ENCODE measurements at regions not wholly inside any gene's neighbourhood (a gene's known extent, or its start where the extent isn't known, plus 50 kb on each side); places are given as distances from the start of the nearest gene placed in this dataset.

- 87 to 93% (median 92%) methylated on average over 9 of the region's 9 CpGs for WGBS, 5 donors
- Histone ChIP-seq H3K27me3 (no peaks in the 10 kb centered on the region), H3K9me3 (no peaks in the 10 kb centered on the region), H3K36me3 (no peaks in the 10 kb centered on the region), H3K4me3 (no peak overlapping the region), H3K4me1 (peaks cover 20 to 25% (median 23%) of the 10 kb centered on the region in 4 donors), H3K27ac (no peak overlapping the region)
- no peak for DNase-seq
- TF ChIP-seq EP300 (IDR thresholded peaks at IDR 0.05) = no peak
- TF ChIP-seq POLR2A (IDR thresholded peaks at IDR 0.05) = no peak
- TF ChIP-seq CTCF (IDR thresholded peaks at IDR 0.05) = no peak
- TF ChIP-seq POLR2AphosphoS5 (IDR thresholded peaks at IDR 0.05) = no peak
- intact Hi-C loops (cut with DNase I; ENCODE audit: low total_unique reads) = no loop called here
Measured at GRCh38 chr6:6728169-6728941, 139.8 kb downstream of the LY86 start.

- H3K27ac ChIP-seq = no peak overlapping the region
- WGBS, 5 donors = 0 to 91% (median 51%) methylated on average over 1 of the region's 1 CpG
- TF ChIP-seq EP300 (IDR thresholded peaks at IDR 0.05) = no peak
- TF ChIP-seq POLR2AphosphoS5 (IDR thresholded peaks at IDR 0.05) = no peak
- TF ChIP-seq POLR2A (IDR thresholded peaks at IDR 0.05) = no peak
- peaks cover 5 to 9% (median 8%) of the 10 kb centered on the region in 4 donors for H3K4me1 ChIP-seq
- no peak overlapping the region for H3K4me3 ChIP-seq
- peaks cover 0 to 5% (median 0%) of the 10 kb centered on the region in 3 donors for H3K27me3 ChIP-seq
- H3K36me3 ChIP-seq = no peaks in the 10 kb centered on the region
- intact Hi-C loops (cut with DNase I; ENCODE audit: low total_unique reads) = no loop called here
- no peak for DNase-seq
- no peaks in the 10 kb centered on the region for H3K9me3 ChIP-seq
Measured at GRCh38 chr6:6729971-6730370, 141.5 kb downstream of the LY86 start.

- Histone ChIP-seq H3K4me3 (no peak overlapping the region), H3K9me3 (no peaks in the 10 kb centered on the region), H3K36me3 (no peaks in the 10 kb centered on the region), H3K27ac (no peak overlapping the region), H3K4me1 (no peaks in the 10 kb centered on the region), H3K27me3 (peaks cover 0 to 10% (median 0%) of the 10 kb centered on the region in 3 donors)
- DNase-seq = no peak
- TF ChIP-seq EP300 (IDR thresholded peaks at IDR 0.05) = no peak
- no peak for TF ChIP-seq CTCF (IDR thresholded peaks at IDR 0.05)
- TF ChIP-seq POLR2AphosphoS5 (IDR thresholded peaks at IDR 0.05) = peak in 1 of 3 donors; percentile 30
- no peak for TF ChIP-seq POLR2A (IDR thresholded peaks at IDR 0.05)
- intact Hi-C loops (cut with DNase I; ENCODE audit: low total_unique reads) = no loop called here
- WGBS, 5 donors = 43 to 73% (median 53%) methylated on average over 2 of the region's 2 CpGs
Measured at GRCh38 chr6:6730831-6731230, 142.3 kb downstream of the LY86 start.

GRCh38 chr6:6734479-6735465 lies 146.3 kb downstream of the LY86 start:
- intact Hi-C loops (cut with DNase I; ENCODE audit: low total_unique reads) = no loop called here
- peaks cover 0 to 16% (median 0%) of the 10 kb centered on the region in 3 donors for H3K27me3 ChIP-seq
- 60 to 72% (median 65%) methylated on average over 15 to 16 of the region's 16 CpGs for WGBS, 5 donors
- H3K27ac ChIP-seq = no peak overlapping the region
- TF ChIP-seq CTCF (IDR thresholded peaks at IDR 0.05) (no peak), EP300 (IDR thresholded peaks at IDR 0.05) (no peak), POLR2AphosphoS5 (IDR thresholded peaks at IDR 0.05) (no peak), POLR2A (IDR thresholded peaks at IDR 0.05) (no peak)
- no peaks in the 10 kb centered on the region for H3K9me3 ChIP-seq
- no peaks in the 10 kb centered on the region for H3K36me3 ChIP-seq
- peaks cover 0 to 13% (median 4%) of the 10 kb centered on the region in 4 donors for H3K4me1 ChIP-seq
- no peak overlapping the region for H3K4me3 ChIP-seq
- DNase-seq = peak in 1 of 2 donors; percentile 66

Data from stomach (tissue), 8 donors.